Body of pancreas (tissue), 4 donors: ENCODE measurements at regions not wholly inside any gene's neighbourhood (a gene's known extent, or its start where the extent isn't known, plus 50 kb on each side); places are given as distances from the start of the nearest gene placed in this dataset.

ENCODE experiments used
- ATAC-seq: fragments of 150-250 bp; one replicate; pipeline ENCODE4 v1.9.1; 2016
- DNase-seq, 4 donors: peaks; one replicate each; pipeline ENCODE4 v3.0.0-alpha.2; 2019
- H3K27ac ChIP-seq, 4 donors: fragments of 200-600 bp; sonication (generic); 1 replicate in 3 of 4; 2 replicates in 1 of 4; pipeline versions ENCODE4 v1.5.1 to v1.6.1; 2016 to 2019; ENCODE audit warnings: mild to moderate bottlenecking in 1 of 4, mixed read lengths in 1 of 4, moderate library complexity in 1 of 4
- H3K27me3 ChIP-seq, 2 donors: fragments of 200-600 bp; sonication (generic); one replicate each; pipeline ENCODE4 v1.6.0; 2016; ENCODE audit warnings: mild to moderate bottlenecking in 1 of 2
- H3K36me3 ChIP-seq, 2 donors: fragments of 200-600 bp; sonication (generic); replicated peaks in 1 of 2; 2 replicates each; pipeline ENCODE4 v1.5.1; 2016; ENCODE audit warnings: low read depth in 2 of 2; ENCODE audit not compliant: insufficient read depth in 1 of 2
- H3K4me1 ChIP-seq: fragments of 200-600 bp; sonication (generic); one replicate; pipeline ENCODE4 v1.6.0; 2016
- H3K4me3 ChIP-seq, 2 donors: fragments of 200-600 bp; sonication (generic); 1 replicate in 1 of 2; 2 replicates in 1 of 2; pipeline ENCODE4 v1.5.1; 2016 to 2019
- H3K9me3 ChIP-seq, 3 donors: fragments of 200-600 bp; sonication (generic); 1 replicate in 2 of 3; 2 replicates in 1 of 3; pipeline ENCODE4 v1.5.1; 2016
- POLR2A ChIP-seq, 3 donors: fragments of 450-650 bp; IDR thresholded peaks; one replicate each; pipeline ENCODE4 v1.6.1; 2016; ENCODE audit warnings: antibody characterized with exemption in 3 of 3, mild to moderate bottlenecking in 2 of 3
- WGBS, 2 donors: methylation state at CpG; one replicate each; pipeline ENCODE4 v1.1.5; 2017; 5-methylcytosine and 5-hydroxymethylcytosine counted together
- intact Hi-C: fragments of 100-400 bp; cut with DNase I; formaldehyde crosslinking; loops from one replicate; pipeline ENCODE4 v1.15.1; 2023
- TF ChIP-seq, protein P1 (sequence below), 7 experiments: fragments of 450-650 bp in 4 of 7; fragments of 200-600 bp in 3 of 7; sonication (generic) in 3 of 7; IDR thresholded peaks; one replicate each; pipeline ENCODE4 v1.5.1; 2016 to 2019; ENCODE audit warnings: antibody characterized with exemption in 7 of 7

DNA sequence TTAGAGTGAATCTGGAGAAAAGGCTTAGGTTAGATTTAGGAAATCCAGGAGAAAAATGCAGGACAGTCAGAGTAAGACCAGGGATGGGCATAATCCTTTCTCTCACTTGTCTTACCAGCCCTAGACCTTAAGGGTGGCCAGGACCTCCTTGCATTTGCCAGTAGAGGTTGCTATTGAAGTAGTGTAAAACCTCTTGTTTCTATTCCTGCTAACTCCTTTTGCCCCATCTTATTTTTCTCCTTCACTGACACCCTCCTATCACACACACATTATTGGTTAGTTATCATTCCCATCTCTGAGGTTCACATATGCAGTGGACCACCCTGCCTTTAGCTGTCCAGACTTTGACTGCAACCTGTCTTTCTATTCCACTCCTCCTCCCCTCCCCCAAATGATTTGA, 75.0 kb upstream of the MACF1 start:
- H3K36me3 ChIP-seq, result no peaks in the 10 kb centered on the region
- no peaks in the 10 kb centered on the region for H3K27me3 ChIP-seq
- intact Hi-C loops, result no loop called here
- no peak for ATAC-seq
- no peak for DNase-seq
- peak overlapping the region; percentile 84 to 92 (median 86) for H3K27ac ChIP-seq
- no peak overlapping the region for H3K4me3 ChIP-seq
- H3K4me1 ChIP-seq, result peaks cover 55% of the 10 kb centered on the region
- TF ChIP-seq, protein P1, sequence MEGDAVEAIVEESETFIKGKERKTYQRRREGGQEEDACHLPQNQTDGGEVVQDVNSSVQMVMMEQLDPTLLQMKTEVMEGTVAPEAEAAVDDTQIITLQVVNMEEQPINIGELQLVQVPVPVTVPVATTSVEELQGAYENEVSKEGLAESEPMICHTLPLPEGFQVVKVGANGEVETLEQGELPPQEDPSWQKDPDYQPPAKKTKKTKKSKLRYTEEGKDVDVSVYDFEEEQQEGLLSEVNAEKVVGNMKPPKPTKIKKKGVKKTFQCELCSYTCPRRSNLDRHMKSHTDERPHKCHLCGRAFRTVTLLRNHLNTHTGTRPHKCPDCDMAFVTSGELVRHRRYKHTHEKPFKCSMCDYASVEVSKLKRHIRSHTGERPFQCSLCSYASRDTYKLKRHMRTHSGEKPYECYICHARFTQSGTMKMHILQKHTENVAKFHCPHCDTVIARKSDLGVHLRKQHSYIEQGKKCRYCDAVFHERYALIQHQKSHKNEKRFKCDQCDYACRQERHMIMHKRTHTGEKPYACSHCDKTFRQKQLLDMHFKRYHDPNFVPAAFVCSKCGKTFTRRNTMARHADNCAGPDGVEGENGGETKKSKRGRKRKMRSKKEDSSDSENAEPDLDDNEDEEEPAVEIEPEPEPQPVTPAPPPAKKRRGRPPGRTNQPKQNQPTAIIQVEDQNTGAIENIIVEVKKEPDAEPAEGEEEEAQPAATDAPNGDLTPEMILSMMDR (IDR thresholded peaks at IDR 0.05), result peak in 1 of 7 experiments; percentile 10
- no peak for TF ChIP-seq POLR2A (IDR thresholded peaks at IDR 0.05)
- no peaks in the 10 kb centered on the region for H3K9me3 ChIP-seq

DNA sequence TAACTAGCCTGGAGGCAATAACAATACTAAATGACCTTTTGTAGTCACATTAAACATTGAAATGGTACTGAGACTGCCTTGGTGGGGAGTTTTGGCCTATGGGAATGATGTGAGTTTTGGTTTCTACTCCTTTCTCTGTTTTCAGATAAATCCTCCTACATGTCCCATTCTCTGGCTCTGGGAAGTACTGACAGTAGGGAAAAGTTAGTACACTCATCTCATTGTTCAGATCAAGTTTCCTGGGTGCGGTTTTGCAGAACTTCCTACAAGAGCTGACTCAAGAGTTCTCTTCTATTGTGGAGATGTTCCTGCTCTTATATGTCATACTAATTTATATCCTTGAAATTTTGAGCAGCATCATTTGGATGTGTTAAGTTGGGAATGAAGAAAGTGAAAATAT, 74.2 kb upstream of the MACF1 start:
- DNase-seq (no peak), ATAC-seq (no peak)
- H3K27me3 ChIP-seq, result no peaks in the 10 kb centered on the region
- H3K9me3 ChIP-seq, result no peaks in the 10 kb centered on the region
- H3K36me3 ChIP-seq, result no peaks in the 10 kb centered on the region
- no peak overlapping the region for H3K4me3 ChIP-seq
- WGBS, 2 donors, result 67 to 83% methylated on average over 1 of the region's 1 CpG
- intact Hi-C loops, result no loop called here
- H3K27ac ChIP-seq, result peak overlapping the region; percentile 35 to 87 (median 84)
- H3K4me1 ChIP-seq, result peaks cover 51% of the 10 kb centered on the region
- no peak for TF ChIP-seq POLR2A (IDR thresholded peaks at IDR 0.05)
- TF ChIP-seq, protein P1 (IDR thresholded peaks at IDR 0.05), result no peak

DNA sequence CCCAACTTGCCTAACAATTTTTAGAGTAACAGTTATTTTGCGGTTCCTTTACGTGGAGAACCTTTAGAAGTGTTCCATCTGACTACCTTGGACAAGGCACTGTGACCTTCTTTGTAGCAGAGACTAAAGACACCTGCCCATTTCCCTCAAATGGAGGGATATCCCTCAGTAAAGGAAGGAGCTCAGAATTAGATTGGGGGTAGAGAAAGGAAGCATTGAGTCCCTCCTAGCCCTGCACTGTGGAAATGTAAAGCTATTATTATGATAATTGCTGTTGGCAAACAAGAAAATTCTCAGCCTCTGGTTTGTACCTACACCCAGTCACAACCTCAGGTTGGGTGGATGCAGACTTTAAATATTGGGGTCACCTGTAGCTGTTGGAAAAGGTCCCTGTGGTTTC, 72.6 kb upstream of the MACF1 start:
- 87 to 91% methylated on average over 2 of the region's 2 CpGs for WGBS, 2 donors
- no peaks in the 10 kb centered on the region for H3K9me3 ChIP-seq
- TF ChIP-seq, protein P1 (IDR thresholded peaks at IDR 0.05), result no peak
- no peak for TF ChIP-seq POLR2A (IDR thresholded peaks at IDR 0.05)
- no peak overlapping the region for H3K4me3 ChIP-seq
- H3K27me3 ChIP-seq, result no peaks in the 10 kb centered on the region
- H3K36me3 ChIP-seq, result no peaks in the 10 kb centered on the region
- ATAC-seq (no peak), DNase-seq (no peak)
- H3K27ac ChIP-seq, result peak overlapping the region in 3 of 4 donors; percentile 44 to 72 (median 67)
- intact Hi-C loops, result no loop called here
- H3K4me1 ChIP-seq, result peaks cover 47% of the 10 kb centered on the region

DNA sequence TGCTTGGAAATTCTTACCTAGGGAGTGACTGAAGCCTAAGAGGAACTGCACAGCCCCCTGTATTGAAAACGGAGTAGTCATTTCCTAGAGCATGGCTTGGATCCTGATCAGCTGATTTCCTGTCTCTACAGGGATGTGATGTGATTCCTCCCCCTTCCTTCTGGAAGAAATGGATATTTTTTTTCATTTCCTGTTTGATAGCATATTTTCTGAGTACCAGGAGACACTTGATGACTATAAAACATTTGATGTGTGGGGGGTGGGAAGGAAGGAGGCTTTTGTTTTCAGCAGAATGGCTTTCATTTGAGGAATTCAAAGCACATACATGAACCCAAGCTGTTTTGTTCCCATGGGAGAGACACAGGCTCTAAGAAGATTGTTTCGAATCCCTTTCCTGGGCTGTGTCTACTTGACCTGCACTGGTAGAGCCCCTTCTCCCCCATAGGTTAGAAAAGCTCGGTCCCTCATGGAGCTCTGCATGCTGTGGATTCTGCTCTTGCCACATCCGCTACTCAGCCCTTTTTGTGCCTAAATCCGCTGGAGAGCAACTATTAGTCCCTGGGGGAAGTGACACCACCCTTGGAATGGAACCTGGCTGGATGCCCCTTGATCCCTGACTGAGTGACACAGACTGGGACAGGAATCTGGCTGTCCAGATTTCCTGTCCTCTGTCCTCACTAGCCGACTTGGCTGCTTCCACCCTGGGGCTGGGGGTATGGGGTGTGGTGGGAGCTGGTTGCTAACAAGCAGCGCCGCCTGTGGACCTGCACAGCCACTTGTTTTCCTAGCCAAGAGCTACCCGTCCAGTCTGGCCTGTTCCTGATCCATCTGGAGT, 71.8 kb upstream of the MACF1 start:
- ATAC-seq (peak; percentile 39), DNase-seq (peak; percentile 40 to 75 (median 64))
- Histone ChIP-seq H3K36me3 (no peaks in the 10 kb centered on the region), H3K27ac (peak overlapping the region; percentile 44 to 72 (median 62)), H3K27me3 (no peaks in the 10 kb centered on the region), H3K4me3 (no peak overlapping the region), H3K9me3 (no peaks in the 10 kb centered on the region), H3K4me1 (peaks cover 39% of the 10 kb centered on the region)
- intact Hi-C loops, result no loop called here
- no peak for TF ChIP-seq POLR2A (IDR thresholded peaks at IDR 0.05)
- TF ChIP-seq, protein P1 (IDR thresholded peaks at IDR 0.05), result peak in 4 of 7 experiments; percentile 10 to 30 (median 22)
- WGBS, 2 donors, result 59 to 75% methylated on average over 8 to 9 of the region's 9 CpGs

DNA sequence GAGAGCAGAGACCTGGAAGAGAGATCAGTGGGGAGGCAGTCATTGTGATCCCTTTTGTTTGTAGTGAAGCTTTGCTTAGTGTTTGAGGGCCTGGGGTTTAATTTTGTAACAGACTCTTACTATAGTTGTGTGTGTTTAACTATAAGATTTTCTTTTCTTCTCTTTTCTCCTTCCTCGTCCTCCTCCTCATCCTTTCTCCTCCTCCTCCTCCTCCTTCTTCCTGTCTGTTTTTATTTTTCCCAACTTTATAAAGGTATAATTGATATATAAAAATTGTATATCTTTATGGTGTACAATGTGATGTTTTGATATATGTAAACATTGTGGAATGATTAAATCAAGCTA, 71.2 kb upstream of the MACF1 start:
- ATAC-seq, result no peak
- intact Hi-C loops, result no loop called here
- peak overlapping the region in 3 of 4 donors; percentile 44 to 72 (median 67) for H3K27ac ChIP-seq

More for the DNA sequence above, 71.2 kb upstream of the MACF1 start:
- H3K27me3 ChIP-seq, result no peaks in the 10 kb centered on the region
- H3K36me3 ChIP-seq, result no peaks in the 10 kb centered on the region
- DNase-seq, result no peak
- 67 to 82% methylated on average over 1 of the region's 1 CpG for WGBS, 2 donors
- TF ChIP-seq, protein P1 (IDR thresholded peaks at IDR 0.05), result no peak
- TF ChIP-seq POLR2A (IDR thresholded peaks at IDR 0.05), result no peak
- peaks cover 33% of the 10 kb centered on the region for H3K4me1 ChIP-seq
- no peak overlapping the region for H3K4me3 ChIP-seq
- H3K9me3 ChIP-seq, result no peaks in the 10 kb centered on the region
